Activated T-cell treated with anti-CD3 and anti-CD28 coated beads, Interleukin-2, amount 50 U/mL, for 4 hours (primary cell): ENCODE measurements at regions not wholly inside any gene's neighbourhood (a gene's known extent, or its start where the extent isn't known, plus 50 kb on each side); places are given as distances from the start of the nearest gene placed in this dataset.

Experiments used
- ATAC-seq, 2 donors: fragments of 200-7000 bp; cut with Tn5 transposase; one replicate each; pipeline ENCODE4 v1.10.0; 2021
- DNase-seq: peaks from one replicate; pipeline ENCODE4 v3.0.0-alpha.2; 2020
- H3K27me3 Mint-ChIP-seq: one replicate; pipeline ENCODE4 v1.8.0; 2021; ENCODE audit warnings: low read depth, mixed read lengths
- H3K36me3 Mint-ChIP-seq: one replicate; pipeline ENCODE4 v1.8.0; 2022; ENCODE audit warnings: mixed read lengths; ENCODE audit not compliant: insufficient read depth
- H3K4me1 Mint-ChIP-seq: one replicate; pipeline ENCODE4 v1.8.0; 2021; ENCODE audit warnings: low read depth, mixed read lengths
- H3K4me3 Mint-ChIP-seq: one replicate; pipeline ENCODE4 v1.8.0; 2021; ENCODE audit warnings: mild to moderate bottlenecking, moderate library complexity, mixed read lengths
- H3K9me3 Mint-ChIP-seq: one replicate; pipeline ENCODE4 v1.8.0; 2021; ENCODE audit warnings: mixed read lengths

DNA sequence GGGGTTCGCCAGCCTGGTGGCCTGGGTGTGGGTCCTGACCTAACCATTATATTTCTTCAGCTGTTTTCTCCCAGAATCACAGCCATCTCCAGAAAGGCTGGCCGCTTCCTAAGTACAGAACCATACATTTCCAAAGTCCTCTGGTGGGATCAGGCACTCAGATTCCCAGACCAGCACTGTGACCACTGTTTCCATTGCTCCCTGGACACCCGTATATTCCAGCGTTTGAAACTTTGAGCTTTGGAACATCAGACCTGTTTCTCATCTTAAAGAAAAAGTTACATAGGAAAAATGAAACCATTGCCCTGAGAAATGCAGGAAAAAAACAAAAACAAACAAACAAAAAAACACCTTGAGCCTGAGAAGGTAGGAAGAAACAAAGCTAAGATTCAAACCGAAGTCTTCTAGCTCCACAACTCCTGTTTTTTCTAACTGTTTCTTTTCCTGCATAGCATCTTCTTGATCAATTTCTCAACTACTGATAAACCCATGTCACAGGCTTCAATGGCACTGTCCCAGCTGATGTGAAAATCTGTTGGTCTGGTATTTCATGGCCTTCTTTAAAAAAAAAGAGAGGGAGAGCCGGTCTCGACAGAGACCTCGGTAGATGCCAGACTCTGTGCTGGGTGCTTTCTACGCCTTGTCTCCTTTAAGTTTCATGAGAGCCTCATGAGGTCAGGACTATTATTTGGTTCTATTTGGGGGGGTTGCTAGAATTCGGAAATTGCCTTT, 221.3 kb downstream of the TOMM20 start:
- Mint-ChIP-seq H3K9me3 (no peaks in the 10 kb centered on the region), H3K4me1 (peaks cover 21% of the 10 kb centered on the region), H3K27me3 (no peaks in the 10 kb centered on the region), H3K4me3 (no peak overlapping the region), H3K36me3 (no peaks in the 10 kb centered on the region)
- no peak for ATAC-seq
- no peak for DNase-seq

GRCh38 chr1:234906654-234907053, 222.0 kb downstream of the TOMM20 start:
- Mint-ChIP-seq H3K9me3 (no peaks in the 10 kb centered on the region), H3K36me3 (no peaks in the 10 kb centered on the region), H3K4me1 (peaks cover 14% of the 10 kb centered on the region), H3K4me3 (no peak overlapping the region), H3K27me3 (no peaks in the 10 kb centered on the region)
- no peak for ATAC-seq
- DNase-seq: no peak

GRCh38 chr1:234902774-234903547, 225.7 kb downstream of the TOMM20 start:
- H3K36me3 Mint-ChIP-seq: no peaks in the 10 kb centered on the region
- H3K4me3 Mint-ChIP-seq: no peak overlapping the region
- no peaks in the 10 kb centered on the region for H3K4me1 Mint-ChIP-seq
- ATAC-seq (no peak), DNase-seq (no peak)
- no peaks in the 10 kb centered on the region for H3K27me3 Mint-ChIP-seq
- H3K9me3 Mint-ChIP-seq: no peaks in the 10 kb centered on the region

- DNase-seq (no peak), ATAC-seq (no peak)
- Mint-ChIP-seq H3K4me3 (no peak overlapping the region), H3K27me3 (no peaks in the 10 kb centered on the region), H3K36me3 (no peaks in the 10 kb centered on the region), H3K4me1 (peaks cover 4% of the 10 kb centered on the region), H3K9me3 (no peaks in the 10 kb centered on the region)
Measured at GRCh38 chr1:234901491-234902049, 227.1 kb downstream of the TOMM20 start.

GRCh38 chr1:234900595-234900994, 228.0 kb downstream of the TOMM20 start:
- H3K9me3 Mint-ChIP-seq: no peaks in the 10 kb centered on the region
- H3K4me3 Mint-ChIP-seq: no peak overlapping the region
- ATAC-seq (no peak), DNase-seq (no peak)
- peaks cover 5% of the 10 kb centered on the region for H3K4me1 Mint-ChIP-seq
- H3K27me3 Mint-ChIP-seq: no peaks in the 10 kb centered on the region
- no peaks in the 10 kb centered on the region for H3K36me3 Mint-ChIP-seq

GRCh38 chr1:234899730-234900072, 228.9 kb downstream of the TOMM20 start:
- DNase-seq: no peak
- no peak for ATAC-seq
- Mint-ChIP-seq H3K27me3 (no peaks in the 10 kb centered on the region), H3K36me3 (no peaks in the 10 kb centered on the region), H3K9me3 (no peaks in the 10 kb centered on the region), H3K4me3 (no peak overlapping the region), H3K4me1 (peaks cover 6% of the 10 kb centered on the region)

DNA sequence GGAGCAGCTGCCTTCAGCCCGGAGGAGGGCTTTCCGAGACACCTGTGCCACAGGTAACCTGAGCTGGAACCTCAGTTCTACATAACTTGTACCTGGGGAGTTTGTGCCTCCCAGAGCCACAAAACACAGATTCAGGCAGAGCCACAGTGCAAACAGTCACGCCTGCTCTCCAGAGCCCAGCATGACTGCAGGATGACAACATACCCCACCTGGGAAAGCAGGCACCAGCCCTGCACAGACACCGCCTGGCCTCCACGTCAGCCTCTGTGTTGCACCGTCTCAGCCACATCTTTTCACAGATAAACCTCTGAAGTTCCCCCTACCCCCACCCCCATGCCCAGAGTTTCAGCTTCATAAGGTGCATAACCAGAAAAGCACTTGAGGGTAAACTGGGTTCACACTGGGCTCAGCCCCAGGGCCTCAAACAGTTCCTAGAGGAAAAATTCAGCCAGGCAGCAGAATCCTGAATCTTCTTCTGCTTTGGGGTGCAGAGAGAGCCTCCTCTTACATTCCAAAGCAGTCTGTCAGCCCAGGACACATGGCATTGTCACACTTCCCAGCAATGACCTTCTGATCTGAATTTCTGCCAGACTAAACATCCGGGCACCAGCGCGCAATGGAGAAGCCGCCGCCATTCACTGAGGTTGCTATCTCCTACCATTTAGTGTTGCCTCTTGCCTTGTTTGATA, 229.5 kb downstream of the TOMM20 start:
- no peaks in the 10 kb centered on the region for H3K27me3 Mint-ChIP-seq
- H3K36me3 Mint-ChIP-seq: no peaks in the 10 kb centered on the region
- no peak overlapping the region for H3K4me3 Mint-ChIP-seq
- ATAC-seq: no peak
- no peaks in the 10 kb centered on the region for H3K9me3 Mint-ChIP-seq
- DNase-seq: no peak
- peaks cover 11% of the 10 kb centered on the region for H3K4me1 Mint-ChIP-seq

- ATAC-seq (no peak), DNase-seq (no peak)
- H3K4me1 Mint-ChIP-seq: peaks cover 17% of the 10 kb centered on the region
- H3K27me3 Mint-ChIP-seq: no peaks in the 10 kb centered on the region
- H3K4me3 Mint-ChIP-seq: no peak overlapping the region
- no peaks in the 10 kb centered on the region for H3K36me3 Mint-ChIP-seq
- no peaks in the 10 kb centered on the region for H3K9me3 Mint-ChIP-seq
Measured at GRCh38 chr1:234898455-234899033, 230.1 kb downstream of the TOMM20 start.

DNA sequence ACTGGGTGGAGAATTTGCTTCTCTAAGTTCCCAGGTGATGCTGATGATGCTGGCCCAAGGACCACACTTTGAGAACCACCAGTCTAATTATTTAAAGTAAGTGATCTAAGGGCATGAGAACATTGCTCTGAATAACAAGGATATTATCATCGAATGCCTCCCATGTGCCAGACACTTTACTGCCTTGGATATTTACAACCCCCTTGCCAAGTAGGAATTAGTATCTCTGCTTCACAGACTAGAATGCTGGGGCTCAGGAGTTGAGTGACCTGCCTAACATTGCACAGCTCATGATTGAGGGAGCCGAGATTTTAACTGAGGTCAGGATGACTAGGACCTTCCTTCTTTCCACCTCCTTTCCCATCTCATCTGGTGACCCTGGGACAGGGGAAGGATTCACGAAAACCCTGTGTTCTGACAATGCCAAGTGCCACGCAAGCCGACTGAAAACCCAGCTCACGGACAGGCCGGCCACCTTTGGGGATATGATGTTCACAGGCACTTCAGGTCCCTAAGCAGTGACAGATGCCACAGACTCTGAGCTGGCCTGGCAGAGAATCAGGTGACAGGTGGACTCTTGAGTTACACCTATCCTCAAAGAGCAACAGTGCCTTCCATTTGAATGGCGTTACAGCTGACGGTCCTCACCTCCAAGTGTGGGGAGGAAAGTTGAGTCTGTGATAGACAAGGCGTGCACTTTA, 230.7 kb downstream of the TOMM20 start:
- H3K4me1 Mint-ChIP-seq: peaks cover 21% of the 10 kb centered on the region
- DNase-seq (no peak), ATAC-seq (no peak)
- no peak overlapping the region for H3K4me3 Mint-ChIP-seq
- H3K9me3 Mint-ChIP-seq: no peaks in the 10 kb centered on the region
- H3K36me3 Mint-ChIP-seq: no peaks in the 10 kb centered on the region
- no peaks in the 10 kb centered on the region for H3K27me3 Mint-ChIP-seq

DNA sequence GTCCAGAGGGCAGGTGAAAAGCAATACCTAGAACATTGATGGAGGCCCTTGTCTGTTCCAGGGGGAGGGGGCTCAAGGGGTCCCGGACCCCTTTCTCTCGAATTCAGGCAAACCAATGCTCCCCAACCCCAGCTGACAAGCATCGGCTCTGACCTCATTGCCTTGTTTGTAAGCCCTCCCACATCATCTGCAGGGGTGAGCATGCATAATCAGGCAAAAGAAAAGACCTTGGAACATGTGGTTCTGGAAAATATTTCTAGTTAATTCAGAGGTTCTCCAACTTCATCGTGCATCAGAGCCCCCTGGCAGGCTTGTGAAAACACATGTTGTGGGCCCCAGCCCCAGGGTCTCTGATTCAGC, 231.3 kb downstream of the TOMM20 start:
- DNase-seq (no peak), ATAC-seq (no peak)
- Mint-ChIP-seq H3K9me3 (no peaks in the 10 kb centered on the region), H3K36me3 (no peaks in the 10 kb centered on the region), H3K27me3 (no peaks in the 10 kb centered on the region), H3K4me1 (peaks cover 21% of the 10 kb centered on the region), H3K4me3 (no peak overlapping the region)

DNA sequence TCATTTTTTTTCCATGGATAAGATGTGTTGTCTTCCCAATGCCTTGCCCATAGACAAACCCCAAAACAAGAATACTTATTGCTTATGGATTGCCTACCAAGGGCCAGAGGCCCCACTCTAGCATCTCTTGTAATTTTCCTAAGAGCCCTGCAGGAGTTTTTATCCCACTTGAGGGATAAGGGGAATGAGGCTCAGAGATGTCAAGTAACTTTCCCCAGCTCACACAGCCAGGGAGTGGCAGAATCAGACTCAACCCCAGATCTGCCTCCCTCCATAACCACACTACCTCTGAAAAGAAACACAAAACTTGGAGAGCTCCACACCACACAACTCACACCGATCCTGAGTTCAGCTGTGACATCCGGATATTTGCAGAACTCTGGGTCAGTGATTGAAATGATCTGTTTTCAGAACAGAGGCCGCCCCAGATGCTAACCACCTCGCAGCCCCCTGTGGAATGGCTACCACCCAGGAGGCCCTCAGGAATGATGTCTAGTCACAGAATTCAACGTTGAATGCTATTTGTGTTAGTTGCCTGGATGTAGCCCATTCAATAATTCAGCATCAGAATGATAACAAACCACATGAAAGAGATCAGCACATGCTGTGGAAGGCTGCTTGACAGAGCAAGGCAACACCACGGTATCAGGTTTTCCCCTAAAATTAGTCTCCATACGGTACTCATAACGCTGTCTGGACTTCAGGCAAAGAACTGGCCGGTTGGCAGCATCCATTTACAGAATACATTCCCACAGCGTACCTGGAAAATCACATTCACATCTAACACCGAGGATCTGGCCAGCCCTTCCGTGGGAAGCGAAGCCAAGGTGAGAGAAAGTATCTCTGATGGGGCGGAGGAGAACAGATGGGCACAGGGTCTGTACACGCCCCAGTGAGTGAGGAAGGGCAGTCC, 231.9 kb downstream of the TOMM20 start:
- no peak for DNase-seq
- Mint-ChIP-seq H3K4me3 (no peak overlapping the region), H3K4me1 (peaks cover 21% of the 10 kb centered on the region), H3K36me3 (no peaks in the 10 kb centered on the region), H3K27me3 (no peaks in the 10 kb centered on the region), H3K9me3 (no peaks in the 10 kb centered on the region)
- ATAC-seq: no peak

- ATAC-seq (peak; percentile 84 to 93), DNase-seq (peak; percentile 31)
- no peaks in the 10 kb centered on the region for H3K36me3 Mint-ChIP-seq
- H3K4me3 Mint-ChIP-seq: no peak overlapping the region
- no peaks in the 10 kb centered on the region for H3K9me3 Mint-ChIP-seq
- H3K4me1 Mint-ChIP-seq: peaks cover 21% of the 10 kb centered on the region
- H3K27me3 Mint-ChIP-seq: no peaks in the 10 kb centered on the region
Measured at GRCh38 chr1:234893725-234894630, 234.7 kb downstream of the TOMM20 start.
